Kidney epithelial cell (primary cell): ENCODE measurements at regions not wholly inside any gene's neighbourhood (a gene's known extent, or its start where the extent isn't known, plus 50 kb on each side); places are given as distances from the start of the nearest gene placed in this dataset.

ENCODE experiments used
- DNase-seq: peaks from one replicate; pipeline ENCODE4 v3.0.0-alpha.2; 2010; ENCODE audit warnings: low read depth
- H3K27me3 ChIP-seq: 2 replicates; pipeline ENCODE4 v1.6.0; 2011; ENCODE audit warnings: low read length; ENCODE audit not compliant: control insufficient read depth, insufficient read depth
- H3K36me3 ChIP-seq: 2 replicates; pipeline ENCODE4 v1.5.1; 2011; ENCODE audit warnings: low read length; ENCODE audit not compliant: control insufficient read depth, insufficient read depth
- H3K4me3 ChIP-seq: 2 replicates; pipeline ENCODE4 v1.5.1; 2011; ENCODE audit warnings: low read depth, mild to moderate bottlenecking, control low read depth, low read length
- CTCF ChIP-seq: IDR thresholded peaks from 2 replicates; pipeline ENCODE4 v1.5.1; 2011; ENCODE audit warnings: mild to moderate bottlenecking, moderate library complexity, low read length, control low read depth, inconsistent platforms; ENCODE audit not compliant: insufficient read depth, poor library complexity, severe bottlenecking

- Histone ChIP-seq H3K27me3 (peaks cover 5% of the 10 kb centered on the region), H3K36me3 (no peaks in the 10 kb centered on the region), H3K4me3 (no peak overlapping the region)
- TF ChIP-seq CTCF = no peak
- no peak for DNase-seq
Measured at GRCh38 chr2:120567128-120567527, 168.5 kb upstream of the GLI2 start.

- no peak for DNase-seq
- Histone ChIP-seq H3K36me3 (no peaks in the 10 kb centered on the region), H3K27me3 (peaks cover 15% of the 10 kb centered on the region), H3K4me3 (no peak overlapping the region)
- TF ChIP-seq CTCF = no peak
Measured at GRCh38 chr2:120568089-120568974, 167.3 kb upstream of the GLI2 start.

- Histone ChIP-seq H3K4me3 (no peak overlapping the region), H3K27me3 (peaks cover 17% of the 10 kb centered on the region), H3K36me3 (no peaks in the 10 kb centered on the region)
- DNase-seq = no peak
- TF ChIP-seq CTCF = no peak
Measured at GRCh38 chr2:120568975-120569268, 166.7 kb upstream of the GLI2 start.

- Histone ChIP-seq H3K36me3 (no peaks in the 10 kb centered on the region), H3K27me3 (peaks cover 24% of the 10 kb centered on the region), H3K4me3 (no peak overlapping the region)
- no peak for TF ChIP-seq CTCF
- no peak for DNase-seq
Measured at GRCh38 chr2:120570001-120570400, 165.7 kb upstream of the GLI2 start.

GRCh38 chr2:120570546-120570945, 165.1 kb upstream of the GLI2 start:
- DNase-seq = no peak
- H3K4me3 ChIP-seq = no peak overlapping the region
- peaks cover 24% of the 10 kb centered on the region for H3K27me3 ChIP-seq
- no peaks in the 10 kb centered on the region for H3K36me3 ChIP-seq
- no peak for TF ChIP-seq CTCF

GRCh38 chr2:120571015-120571728, 164.5 kb upstream of the GLI2 start:
- no peak for DNase-seq

More at GRCh38 chr2:120571015-120571728, 164.5 kb upstream of the GLI2 start:
- no peak for TF ChIP-seq CTCF
- no peak overlapping the region for H3K4me3 ChIP-seq
- no peaks in the 10 kb centered on the region for H3K36me3 ChIP-seq
- peaks cover 26% of the 10 kb centered on the region for H3K27me3 ChIP-seq
